ENCODE measurements at regions not wholly inside any gene's neighbourhood (a gene's known extent, or its start where the extent isn't known, plus 50 kb on each side); places are given as distances from the start of the nearest gene placed in this dataset.

- TF ChIP-seq POLR2A (IDR thresholded peaks at IDR 0.05) (no peak), POLR2AphosphoS5 (IDR thresholded peaks at IDR 0.05) (no peak), CTCF (IDR thresholded peaks at IDR 0.05) (no peak)
- Histone ChIP-seq H3K27me3 (no peaks in the 10 kb centered on the region), H3K36me3 (no peaks in the 10 kb centered on the region), H3K27ac (no peak overlapping the region), H3K9me3 (no peaks in the 10 kb centered on the region), H3K4me1 (no peaks in the 10 kb centered on the region), H3K4me3 (no peak overlapping the region)
- intact Hi-C loops (cut with DNase I; ENCODE audit: low total_unique reads), result no loop called here
- WGBS, 5 donors, result 75 to 89% (median 84%) methylated on average over 3 of the region's 3 CpGs
- no peak for DNase-seq
These were observed 186.0 kb upstream of the CACNA2D1 start for GRCh38 chr7:82629583-82629982.

GRCh38 chr7:82625377-82625776, 181.8 kb upstream of the CACNA2D1 start:
- H3K4me3 ChIP-seq, result no peak overlapping the region
- no peaks in the 10 kb centered on the region for H3K4me1 ChIP-seq
- H3K9me3 ChIP-seq, result no peaks in the 10 kb centered on the region
- no peak overlapping the region for H3K27ac ChIP-seq
- no peaks in the 10 kb centered on the region for H3K27me3 ChIP-seq
- DNase-seq, result no peak
- 75 to 89% (median 84%) methylated on average over 2 of the region's 2 CpGs for WGBS, 5 donors
- intact Hi-C loops (cut with DNase I; ENCODE audit: low total_unique reads), result no loop called here
- H3K36me3 ChIP-seq, result no peaks in the 10 kb centered on the region
- no peak for TF ChIP-seq CTCF (IDR thresholded peaks at IDR 0.05)
- no peak for TF ChIP-seq POLR2AphosphoS5 (IDR thresholded peaks at IDR 0.05)
- TF ChIP-seq POLR2A (IDR thresholded peaks at IDR 0.05), result no peak
- TF ChIP-seq EP300 (IDR thresholded peaks at IDR 0.05), result no peak

GRCh38 chr7:82624965-82625364, 181.4 kb upstream of the CACNA2D1 start:
- TF ChIP-seq POLR2AphosphoS5 (IDR thresholded peaks at IDR 0.05), result no peak
- no peak for TF ChIP-seq POLR2A (IDR thresholded peaks at IDR 0.05)
- TF ChIP-seq EP300 (IDR thresholded peaks at IDR 0.05), result no peak
- Histone ChIP-seq H3K27me3 (no peaks in the 10 kb centered on the region), H3K4me1 (no peaks in the 10 kb centered on the region), H3K36me3 (no peaks in the 10 kb centered on the region), H3K4me3 (no peak overlapping the region), H3K27ac (no peak overlapping the region), H3K9me3 (no peaks in the 10 kb centered on the region)
- intact Hi-C loops (cut with DNase I; ENCODE audit: low total_unique reads), result no loop called here
- no peak for DNase-seq
- WGBS, 5 donors, result 86 to 93% (median 89%) methylated on average over 1 of the region's 1 CpG

GRCh38 chr7:82624337-82624736, 180.8 kb upstream of the CACNA2D1 start:
- Histone ChIP-seq H3K4me3 (no peak overlapping the region), H3K27ac (no peak overlapping the region), H3K36me3 (no peaks in the 10 kb centered on the region), H3K4me1 (no peaks in the 10 kb centered on the region), H3K27me3 (no peaks in the 10 kb centered on the region), H3K9me3 (no peaks in the 10 kb centered on the region)
- TF ChIP-seq POLR2A (IDR thresholded peaks at IDR 0.05) (no peak), POLR2AphosphoS5 (IDR thresholded peaks at IDR 0.05) (no peak), CTCF (IDR thresholded peaks at IDR 0.05) (no peak), EP300 (IDR thresholded peaks at IDR 0.05) (no peak)
- no peak for DNase-seq
- intact Hi-C loops (cut with DNase I; ENCODE audit: low total_unique reads), result no loop called here
- 66 to 84% (median 77%) methylated on average over 2 of the region's 2 CpGs for WGBS, 5 donors

GRCh38 chr7:82623812-82624211, 180.2 kb upstream of the CACNA2D1 start:
- TF ChIP-seq EP300 (IDR thresholded peaks at IDR 0.05) (no peak), POLR2AphosphoS5 (IDR thresholded peaks at IDR 0.05) (no peak), POLR2A (IDR thresholded peaks at IDR 0.05) (no peak), CTCF (IDR thresholded peaks at IDR 0.05) (no peak)
- H3K27me3 ChIP-seq, result no peaks in the 10 kb centered on the region
- no peaks in the 10 kb centered on the region for H3K9me3 ChIP-seq
- no peak for DNase-seq
- H3K36me3 ChIP-seq, result no peaks in the 10 kb centered on the region
- intact Hi-C loops (cut with DNase I; ENCODE audit: low total_unique reads), result no loop called here
- H3K27ac ChIP-seq, result no peak overlapping the region
- no peak overlapping the region for H3K4me3 ChIP-seq
- no peaks in the 10 kb centered on the region for H3K4me1 ChIP-seq

Measured in stomach (tissue), 8 donors.